ENCODE measurements at regions not wholly inside any gene's neighbourhood (a gene's known extent, or its start where the extent isn't known, plus 50 kb on each side); places are given as distances from the start of the nearest gene placed in this dataset.

DNA sequence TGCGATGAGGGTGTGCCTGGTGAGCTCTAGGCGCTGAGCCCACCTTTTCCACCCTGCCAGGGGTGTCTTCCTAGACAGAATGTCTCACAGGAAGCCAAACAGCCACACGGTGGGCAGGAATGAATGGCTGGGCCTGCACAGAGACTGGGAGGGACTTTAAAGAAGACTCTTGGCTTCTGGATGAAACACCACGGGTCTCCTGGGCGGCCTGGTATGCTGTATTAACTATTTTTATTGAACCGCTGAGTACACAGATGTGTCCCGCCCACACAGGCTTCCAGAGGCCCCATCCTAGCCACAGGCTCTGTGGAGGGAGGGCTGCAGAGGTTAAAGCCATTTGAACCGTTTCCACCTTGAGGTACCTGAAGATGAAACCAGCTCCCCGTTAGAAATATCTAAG, 115.2 kb upstream of the CXCL14 start:
- TF ChIP-seq POLR2AphosphoS5 (IDR thresholded peaks at IDR 0.05; ENCODE audit: low read depth, low read length) (no peak), POLR2A (IDR thresholded peaks at IDR 0.05; ENCODE audit: low read depth, low read length) (no peak)
